Chondrocyte (in vitro differentiated cells): ENCODE measurements at regions not wholly inside any gene's neighbourhood (a gene's known extent, or its start where the extent isn't known, plus 50 kb on each side); places are given as distances from the start of the nearest gene placed in this dataset.

Experiments used
- DNase-seq: peaks from one replicate; pipeline ENCODE4 v3.0.0; 2021; ENCODE audit warnings: mixed read lengths, low spot score
- H3K27ac Mint-ChIP-seq: one replicate; pipeline ENCODE4 v1.8.0; 2021; ENCODE audit warnings: mild to moderate bottlenecking, moderate library complexity, mixed read lengths; ENCODE audit not compliant: unreplicated experiment
- H3K27me3 Mint-ChIP-seq: 2 replicates; pipeline ENCODE4 v1.8.0; 2021; ENCODE audit warnings: low read depth, mixed read lengths
- H3K36me3 Mint-ChIP-seq: 2 replicates; pipeline ENCODE4 v1.8.0; 2021; ENCODE audit warnings: low read depth, mixed read lengths
- H3K4me1 Mint-ChIP-seq: 2 replicates; pipeline ENCODE4 v1.8.0; 2021; ENCODE audit warnings: low read depth, mild to moderate bottlenecking, mixed read lengths
- H3K4me3 Mint-ChIP-seq: one replicate; pipeline ENCODE4 v1.8.0; 2021; ENCODE audit warnings: mild to moderate bottlenecking, moderate library complexity, mixed read lengths; ENCODE audit not compliant: unreplicated experiment
- H3K9me3 Mint-ChIP-seq: 2 replicates; pipeline ENCODE4 v1.8.0; 2021; ENCODE audit warnings: low read depth, mixed read lengths
- TF ChIP-seq, protein P1 (sequence below): fragments of 200-600 bp; sonication (generic); IDR thresholded peaks from 2 replicates; pipeline ENCODE4 v1.5.0; 2021; ENCODE audit warnings: antibody characterized with exemption, mild to moderate bottlenecking, moderate library complexity

- no peak for DNase-seq
- Mint-ChIP-seq H3K36me3 (no peaks in the 10 kb centered on the region), H3K27me3 (peaks cover 19% of the 10 kb centered on the region), H3K27ac (no peak overlapping the region), H3K4me1 (peaks cover 11% of the 10 kb centered on the region), H3K4me3 (no peak overlapping the region), H3K9me3 (no peaks in the 10 kb centered on the region)
- TF ChIP-seq, protein P1, sequence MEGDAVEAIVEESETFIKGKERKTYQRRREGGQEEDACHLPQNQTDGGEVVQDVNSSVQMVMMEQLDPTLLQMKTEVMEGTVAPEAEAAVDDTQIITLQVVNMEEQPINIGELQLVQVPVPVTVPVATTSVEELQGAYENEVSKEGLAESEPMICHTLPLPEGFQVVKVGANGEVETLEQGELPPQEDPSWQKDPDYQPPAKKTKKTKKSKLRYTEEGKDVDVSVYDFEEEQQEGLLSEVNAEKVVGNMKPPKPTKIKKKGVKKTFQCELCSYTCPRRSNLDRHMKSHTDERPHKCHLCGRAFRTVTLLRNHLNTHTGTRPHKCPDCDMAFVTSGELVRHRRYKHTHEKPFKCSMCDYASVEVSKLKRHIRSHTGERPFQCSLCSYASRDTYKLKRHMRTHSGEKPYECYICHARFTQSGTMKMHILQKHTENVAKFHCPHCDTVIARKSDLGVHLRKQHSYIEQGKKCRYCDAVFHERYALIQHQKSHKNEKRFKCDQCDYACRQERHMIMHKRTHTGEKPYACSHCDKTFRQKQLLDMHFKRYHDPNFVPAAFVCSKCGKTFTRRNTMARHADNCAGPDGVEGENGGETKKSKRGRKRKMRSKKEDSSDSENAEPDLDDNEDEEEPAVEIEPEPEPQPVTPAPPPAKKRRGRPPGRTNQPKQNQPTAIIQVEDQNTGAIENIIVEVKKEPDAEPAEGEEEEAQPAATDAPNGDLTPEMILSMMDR: no peak
These were observed 261.0 kb downstream of the TLE3 start for GRCh38 chr15:69836526-69837230.

- TF ChIP-seq, protein P1: no peak
- peaks cover 11% of the 10 kb centered on the region for H3K4me1 Mint-ChIP-seq
- H3K36me3 Mint-ChIP-seq: no peaks in the 10 kb centered on the region
- no peaks in the 10 kb centered on the region for H3K9me3 Mint-ChIP-seq
- peaks cover 17% of the 10 kb centered on the region for H3K27me3 Mint-ChIP-seq
- H3K4me3 Mint-ChIP-seq: no peak overlapping the region
- no peak for DNase-seq
- H3K27ac Mint-ChIP-seq: no peak overlapping the region
These were observed 259.4 kb downstream of the TLE3 start for GRCh38 chr15:69838338-69838737.

DNA sequence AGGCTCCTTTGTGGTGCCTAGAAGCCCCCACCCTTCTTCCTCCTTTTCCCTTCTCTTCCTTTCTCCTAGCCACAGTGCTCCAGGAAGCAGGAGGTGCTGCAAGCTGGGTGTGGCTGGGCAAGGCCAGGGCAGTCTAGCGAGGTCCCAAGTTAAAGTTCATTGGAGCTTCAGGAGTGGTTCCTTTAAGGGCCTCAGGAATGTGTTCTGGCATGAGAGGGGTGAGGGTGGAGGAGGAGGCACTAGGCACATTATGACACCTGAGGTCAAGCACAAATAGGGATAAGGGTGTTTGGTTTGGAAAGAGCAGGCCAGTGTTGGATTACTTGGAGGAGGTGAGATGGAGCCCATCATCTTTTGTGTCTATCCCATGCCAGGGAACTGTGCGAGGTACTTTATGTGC lies 258.7 kb downstream of the TLE3 start:
- TF ChIP-seq, protein P1: no peak
- Mint-ChIP-seq H3K4me3 (no peak overlapping the region), H3K36me3 (no peaks in the 10 kb centered on the region), H3K4me1 (peaks cover 11% of the 10 kb centered on the region), H3K27me3 (peaks cover 17% of the 10 kb centered on the region), H3K27ac (no peak overlapping the region), H3K9me3 (no peaks in the 10 kb centered on the region)
- DNase-seq: no peak

DNA sequence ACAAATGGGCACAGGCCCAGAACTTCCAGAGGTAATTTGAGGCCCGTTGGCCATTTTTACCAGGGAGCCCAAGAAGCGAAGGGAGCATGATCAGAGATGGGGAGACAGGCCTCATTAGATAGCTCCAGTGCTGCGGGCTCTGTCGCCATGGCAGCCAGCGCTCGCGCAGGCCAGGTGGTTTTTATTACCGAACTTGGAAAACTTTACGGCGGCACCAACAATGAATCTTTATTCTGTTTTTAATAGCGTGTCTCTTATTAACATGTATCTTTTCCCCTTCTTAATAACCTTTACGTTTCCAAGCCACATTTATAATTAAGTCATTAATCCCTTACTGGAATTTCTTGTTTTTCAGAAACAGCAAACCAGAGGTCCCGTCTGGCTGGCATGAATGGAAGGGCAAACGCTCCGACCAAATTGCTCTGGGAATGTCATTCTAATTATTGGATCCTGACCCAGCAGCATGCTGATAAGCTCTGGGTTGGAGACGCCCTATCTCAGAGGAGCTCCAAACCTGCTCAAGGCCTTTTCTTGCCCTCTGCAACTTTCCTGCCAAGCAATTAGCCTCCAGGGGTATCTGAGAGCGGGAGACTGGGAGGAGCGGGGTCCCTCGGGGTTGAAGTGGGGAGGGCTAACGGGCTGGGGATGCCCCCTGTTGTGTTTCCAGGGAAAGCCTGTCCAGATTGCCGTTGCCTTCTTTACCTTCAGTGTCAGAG lies 256.4 kb downstream of the TLE3 start:
- Mint-ChIP-seq H3K4me1 (no peaks in the 10 kb centered on the region), H3K9me3 (no peaks in the 10 kb centered on the region), H3K27ac (no peak overlapping the region), H3K36me3 (no peaks in the 10 kb centered on the region), H3K4me3 (no peak overlapping the region), H3K27me3 (peaks cover 5% of the 10 kb centered on the region)
- no peak for DNase-seq
- TF ChIP-seq, protein P1: no peak

DNA sequence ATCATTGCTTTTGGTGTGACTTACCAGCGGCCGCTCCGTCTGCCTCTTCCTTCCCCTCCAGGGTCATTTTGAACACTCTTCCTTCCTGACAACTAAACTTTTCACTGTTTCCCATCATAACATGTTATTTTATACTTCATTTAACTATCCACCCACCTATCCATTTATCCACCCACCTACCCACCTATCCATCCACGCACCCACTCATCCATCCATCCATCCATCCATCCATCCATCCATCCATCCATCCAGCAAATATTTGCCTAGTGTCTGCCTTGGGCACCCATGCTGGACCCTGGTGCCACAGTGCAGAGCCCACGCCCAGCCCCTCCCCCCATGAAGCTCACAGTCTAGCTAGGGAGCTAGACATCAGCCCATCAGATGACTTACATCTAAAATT lies 254.9 kb downstream of the TLE3 start:
- no peak overlapping the region for H3K4me3 Mint-ChIP-seq
- H3K4me1 Mint-ChIP-seq: no peaks in the 10 kb centered on the region
- no peak overlapping the region for H3K27ac Mint-ChIP-seq
- H3K9me3 Mint-ChIP-seq: no peaks in the 10 kb centered on the region
- H3K36me3 Mint-ChIP-seq: no peaks in the 10 kb centered on the region
- H3K27me3 Mint-ChIP-seq: peaks cover 2% of the 10 kb centered on the region
- TF ChIP-seq, protein P1: no peak
- no peak for DNase-seq
